ENCODE measurements at regions not wholly inside any gene's neighbourhood (a gene's known extent, or its start where the extent isn't known, plus 50 kb on each side); places are given as distances from the start of the nearest gene placed in this dataset.
"Not testable (repeated sequence)": the region's sequence is repeated elsewhere in the genome, so short reads cannot be mapped to it uniquely, and the experiment has no call there.

- DNase-seq = no peak
These were observed 681.1 kb upstream of the CADM2 start for GRCh38 chr3:84277562-84278224.

DNA sequence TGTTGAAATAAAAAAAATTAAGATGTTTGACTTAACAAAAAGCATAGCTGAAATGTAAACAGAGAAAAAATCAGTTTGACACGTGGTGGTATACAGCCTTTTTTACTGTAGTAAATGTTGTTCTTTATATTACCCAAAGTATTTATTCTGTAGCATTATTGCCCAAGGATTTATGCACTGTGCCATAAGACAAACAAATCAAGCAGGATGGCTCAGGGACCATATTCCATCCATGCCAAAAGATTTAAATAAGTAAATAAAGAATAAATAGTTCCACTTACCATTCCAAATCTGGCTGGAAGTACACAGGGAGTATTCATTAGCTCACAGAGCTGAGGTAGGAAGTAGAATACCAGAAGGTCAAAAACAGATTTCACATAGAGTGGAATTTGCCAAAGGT, 666.7 kb upstream of the CADM2 start:
- DNase-seq = no peak

GRCh38 chr3:84299329-84299728, 659.5 kb upstream of the CADM2 start:
- DNase-seq = no peak

GRCh38 chr3:84304214-84304613, 654.6 kb upstream of the CADM2 start:
- no peak for DNase-seq

DNA sequence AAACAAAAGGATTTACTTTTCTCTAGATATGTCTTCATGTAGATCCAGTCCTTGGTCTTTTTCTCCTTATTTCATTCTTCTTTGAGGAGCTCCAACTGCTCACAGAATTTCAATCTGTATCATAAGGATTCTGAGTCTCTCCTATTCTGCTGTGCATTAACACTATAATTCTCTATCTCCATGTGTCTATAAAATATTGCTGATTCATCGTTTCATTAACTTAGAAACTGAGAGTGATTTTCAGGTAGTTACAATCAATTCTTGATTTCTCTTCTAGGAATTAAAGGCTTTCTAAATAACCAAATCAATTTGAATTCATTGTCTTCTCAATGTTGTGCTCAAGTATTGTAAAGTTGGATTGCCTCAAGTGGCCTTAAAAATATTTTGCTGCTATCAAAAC, 651.5 kb upstream of the CADM2 start:
- DNase-seq = no peak

GRCh38 chr3:84308379-84308778, 650.4 kb upstream of the CADM2 start:
- no peak for DNase-seq

DNA sequence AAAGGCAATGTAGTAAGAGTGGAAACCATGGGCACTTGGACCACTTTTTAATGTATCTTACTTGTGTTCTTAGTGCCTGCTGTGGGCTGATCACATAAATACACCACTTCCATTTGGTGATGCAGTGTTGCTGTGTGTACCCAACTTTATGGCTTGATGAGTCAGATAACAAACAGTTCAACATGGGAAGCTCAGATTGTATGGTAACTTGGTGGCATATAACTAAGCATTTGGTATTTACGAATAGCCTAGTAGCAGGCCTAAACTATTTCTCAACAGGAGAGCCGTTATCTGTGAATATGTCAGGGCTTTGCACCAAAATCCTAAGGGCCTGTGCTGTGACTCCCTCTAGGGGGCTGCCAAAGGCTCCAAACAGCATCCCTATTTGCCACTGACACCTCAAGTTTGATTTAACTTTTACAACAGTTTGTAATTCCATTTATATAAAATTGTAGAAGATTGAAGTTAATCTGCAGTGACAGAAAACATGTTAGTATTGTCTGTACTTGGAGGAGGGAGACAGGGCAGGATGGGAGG, 640.4 kb upstream of the CADM2 start:
- no peak for DNase-seq

DNA sequence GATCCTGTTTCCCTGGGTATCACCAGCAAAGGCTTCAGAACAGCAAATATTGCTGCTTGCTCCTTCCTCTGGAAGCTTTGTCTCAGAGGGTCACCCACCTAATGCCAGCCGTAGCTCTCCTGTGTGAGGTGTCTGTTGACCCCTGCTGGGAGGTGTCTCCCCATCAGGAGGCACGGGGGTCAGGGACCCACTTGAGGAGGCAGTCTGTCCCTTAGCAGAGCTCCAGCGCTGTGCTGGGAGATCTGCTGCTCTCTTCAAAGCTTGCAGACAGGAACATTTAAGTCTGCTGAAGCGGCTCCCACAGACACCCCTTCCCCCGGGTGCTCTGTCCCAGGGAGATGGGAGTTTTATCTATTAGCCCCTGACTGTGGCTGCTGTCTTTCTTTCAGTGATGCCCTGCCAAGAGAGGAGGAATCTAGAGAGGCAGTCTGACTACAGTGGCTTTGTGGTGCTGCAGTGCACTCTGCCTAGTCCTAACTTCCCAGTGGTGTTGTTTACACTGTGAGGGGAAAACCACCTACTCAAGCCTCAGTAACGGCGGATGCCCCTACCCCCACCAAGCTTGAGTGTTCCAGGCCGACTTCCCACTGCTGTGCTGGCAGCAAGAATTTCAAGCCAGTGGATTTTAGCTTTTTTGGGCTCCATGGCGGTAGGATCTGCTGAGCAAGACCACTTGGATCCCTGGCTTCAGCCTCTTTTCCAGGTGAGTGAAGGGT, 593.1 kb upstream of the CADM2 start:
- DNase-seq = not testable (repeated sequence)

All from activated CD4-positive, alpha-beta T cell treated with anti-CD3 and anti-CD28 coated beads, Interleukin-2, amount 50 U/mL, for 16 hours (primary cell).